ENCODE measurements at regions not wholly inside any gene's neighbourhood (a gene's known extent, or its start where the extent isn't known, plus 50 kb on each side); places are given as distances from the start of the nearest gene placed in this dataset.

- no peak for TF ChIP-seq POLR2A (IDR thresholded peaks at IDR 0.05; ENCODE audit: extremely low read depth, insufficient read length)
- TF ChIP-seq, protein P1, sequence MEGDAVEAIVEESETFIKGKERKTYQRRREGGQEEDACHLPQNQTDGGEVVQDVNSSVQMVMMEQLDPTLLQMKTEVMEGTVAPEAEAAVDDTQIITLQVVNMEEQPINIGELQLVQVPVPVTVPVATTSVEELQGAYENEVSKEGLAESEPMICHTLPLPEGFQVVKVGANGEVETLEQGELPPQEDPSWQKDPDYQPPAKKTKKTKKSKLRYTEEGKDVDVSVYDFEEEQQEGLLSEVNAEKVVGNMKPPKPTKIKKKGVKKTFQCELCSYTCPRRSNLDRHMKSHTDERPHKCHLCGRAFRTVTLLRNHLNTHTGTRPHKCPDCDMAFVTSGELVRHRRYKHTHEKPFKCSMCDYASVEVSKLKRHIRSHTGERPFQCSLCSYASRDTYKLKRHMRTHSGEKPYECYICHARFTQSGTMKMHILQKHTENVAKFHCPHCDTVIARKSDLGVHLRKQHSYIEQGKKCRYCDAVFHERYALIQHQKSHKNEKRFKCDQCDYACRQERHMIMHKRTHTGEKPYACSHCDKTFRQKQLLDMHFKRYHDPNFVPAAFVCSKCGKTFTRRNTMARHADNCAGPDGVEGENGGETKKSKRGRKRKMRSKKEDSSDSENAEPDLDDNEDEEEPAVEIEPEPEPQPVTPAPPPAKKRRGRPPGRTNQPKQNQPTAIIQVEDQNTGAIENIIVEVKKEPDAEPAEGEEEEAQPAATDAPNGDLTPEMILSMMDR (IDR thresholded peaks at IDR 0.05; ENCODE audit: low read depth, low read length): no peak
- TF ChIP-seq, protein P2, sequence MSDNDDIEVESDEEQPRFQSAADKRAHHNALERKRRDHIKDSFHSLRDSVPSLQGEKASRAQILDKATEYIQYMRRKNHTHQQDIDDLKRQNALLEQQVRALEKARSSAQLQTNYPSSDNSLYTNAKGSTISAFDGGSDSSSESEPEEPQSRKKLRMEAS (IDR thresholded peaks at IDR 0.05; ENCODE audit: low read depth, low read length): no peak
These were observed 121.1 kb upstream of the IL12B start for GRCh38 chr5:159451197-159452052.
